Activated gamma-delta T cell treated with Interleukin-2 at 50 U/mL for 16 hours (primary cell): ENCODE measurements at regions not wholly inside any gene's neighbourhood (a gene's known extent, or its start where the extent isn't known, plus 50 kb on each side); places are given as distances from the start of the nearest gene placed in this dataset.

Experiments
- DNase-seq: peaks from one replicate; pipeline ENCODE4 v3.0.0-alpha.2; 2020

GRCh38 chr6:139625998-139626975, 251.8 kb upstream of the CITED2 start:
- no peak for DNase-seq

DNA sequence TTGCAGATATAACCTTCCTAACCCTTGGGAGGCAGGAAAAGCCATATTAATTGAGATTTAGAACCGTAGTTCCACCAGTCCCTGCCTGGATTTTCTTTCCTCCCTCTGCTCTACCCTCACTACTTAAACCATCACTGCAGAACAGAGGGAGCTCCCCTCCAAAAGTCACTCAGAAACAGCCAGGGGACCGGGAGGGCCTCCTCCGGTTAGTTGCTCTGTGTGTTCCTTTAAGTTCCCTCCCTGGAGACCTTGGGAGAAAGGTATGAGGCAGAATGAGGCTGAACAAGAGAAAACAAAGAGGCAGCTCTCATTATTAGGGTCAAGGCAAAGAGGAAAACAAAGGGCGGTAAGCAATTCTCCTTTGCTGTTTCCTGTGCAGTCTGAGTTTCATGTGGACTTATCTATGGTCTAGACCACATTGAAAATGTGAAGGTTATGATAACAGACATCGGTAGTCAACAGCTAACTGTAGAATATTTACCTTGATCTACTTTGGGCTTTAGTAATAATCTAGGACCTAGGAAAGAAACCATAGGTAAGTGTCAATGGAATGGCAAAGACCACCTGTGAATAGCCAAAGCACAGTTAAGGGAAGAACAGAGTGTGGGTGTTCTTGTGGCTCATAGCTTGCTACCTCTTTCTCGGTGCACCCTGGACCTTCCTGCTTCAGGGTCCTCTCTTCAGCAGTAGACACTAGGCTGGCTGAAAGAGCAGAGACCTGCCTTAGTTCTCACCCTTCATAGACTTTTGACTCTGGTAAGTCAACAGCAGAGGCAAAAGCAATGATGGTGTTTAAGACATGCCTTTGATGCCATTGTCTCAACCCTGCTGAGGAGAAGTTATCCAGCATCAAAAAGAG, 250.9 kb upstream of the CITED2 start:
- DNase-seq: no peak

DNA sequence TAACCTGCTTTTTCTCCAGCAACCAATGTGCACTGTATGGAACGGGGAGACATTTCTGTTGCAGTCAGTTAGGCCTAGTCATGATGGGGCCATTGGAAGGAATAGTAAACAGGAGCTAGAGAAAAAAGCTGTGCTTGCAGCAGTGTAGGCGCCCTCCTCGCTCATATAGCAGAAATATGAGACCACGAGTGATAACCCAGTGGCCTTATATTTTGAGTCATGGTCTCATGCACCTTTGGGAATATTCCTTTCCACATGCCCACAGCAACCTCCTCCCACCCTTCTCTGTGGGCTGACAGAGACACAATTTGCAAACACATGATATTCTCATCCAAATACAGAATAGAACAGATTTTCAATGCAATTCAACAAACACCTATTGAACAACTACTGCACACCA, 248.9 kb upstream of the CITED2 start:
- DNase-seq: no peak

GRCh38 chr6:139613496-139613895, 239.0 kb upstream of the CITED2 start:
- DNase-seq: no peak

DNA sequence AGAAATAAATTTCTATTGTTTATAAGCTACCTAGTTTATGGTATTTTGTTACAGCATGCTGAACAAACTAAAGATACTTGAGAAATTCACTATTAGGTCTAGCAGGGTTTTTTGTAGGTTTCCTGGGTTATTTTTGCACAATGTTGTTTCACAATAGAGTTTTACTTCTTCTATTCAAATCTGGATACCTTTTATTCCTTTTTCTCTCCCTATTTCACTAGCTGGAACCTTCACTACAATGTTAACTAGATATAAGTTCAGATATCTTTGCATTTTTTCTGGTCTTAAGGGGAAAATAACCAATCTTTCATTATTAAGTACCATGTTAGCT, 237.7 kb upstream of the CITED2 start:
- DNase-seq: no peak

- no peak for DNase-seq
These were observed 237.1 kb upstream of the CITED2 start for GRCh38 chr6:139611327-139612134.

DNA sequence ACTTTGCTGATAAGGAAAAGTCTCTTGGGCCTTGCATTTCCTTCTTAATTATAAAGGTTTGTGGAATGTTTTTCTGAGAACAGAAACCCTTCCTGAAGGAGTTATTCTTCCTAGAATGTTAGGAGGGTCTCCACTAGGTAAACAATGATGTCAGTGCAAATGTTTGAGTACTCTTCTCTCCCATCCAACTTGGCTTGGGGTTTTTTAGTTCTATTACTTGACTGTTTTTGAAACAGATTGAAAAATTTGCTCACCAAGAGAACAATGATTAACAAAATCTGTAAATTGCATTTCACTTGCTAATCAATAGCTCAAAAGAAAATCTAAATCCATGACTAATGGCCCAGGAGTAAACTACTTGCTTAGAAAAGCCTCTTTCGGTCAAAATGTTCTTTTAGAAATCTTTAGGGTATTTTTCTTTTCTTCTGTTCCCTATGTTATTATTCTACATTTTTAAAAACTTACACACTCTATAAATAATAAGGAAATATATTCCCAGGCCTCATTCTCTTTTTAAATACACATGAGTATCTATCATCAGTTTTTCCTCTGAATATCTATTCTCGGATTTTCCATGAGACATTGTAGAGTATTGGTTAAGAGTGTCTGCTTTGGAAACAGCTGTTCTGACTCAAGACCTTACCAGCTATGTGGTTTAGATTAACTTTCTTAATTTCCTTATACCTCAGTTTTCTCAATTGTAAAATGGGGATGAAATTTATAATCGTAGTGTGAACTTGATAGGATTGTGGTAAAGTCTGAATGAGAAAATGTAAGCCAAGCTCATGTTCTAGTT, 234.2 kb upstream of the CITED2 start:
- DNase-seq: no peak

GRCh38 chr6:139605350-139605749, 230.9 kb upstream of the CITED2 start:
- DNase-seq: no peak

DNA sequence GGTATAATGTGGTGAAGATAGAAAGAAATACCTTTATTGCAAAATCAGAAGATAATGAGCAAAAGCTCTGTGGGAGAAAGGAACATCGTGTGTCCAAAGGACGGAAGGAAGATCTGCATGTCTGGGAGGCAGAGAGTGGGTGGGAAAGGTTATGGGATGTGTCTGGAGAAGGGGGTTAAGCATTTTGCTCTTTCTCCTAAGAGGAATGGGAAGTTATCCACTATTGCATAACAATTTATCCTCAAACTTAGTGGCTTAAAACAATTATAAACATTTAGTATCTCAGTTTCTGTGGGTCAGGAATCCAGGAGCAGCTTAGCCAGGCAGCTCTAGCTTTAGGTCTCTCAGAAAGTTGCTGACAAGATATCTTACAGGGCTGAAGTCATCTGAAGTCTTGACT, 229.1 kb upstream of the CITED2 start:
- DNase-seq: no peak

DNA sequence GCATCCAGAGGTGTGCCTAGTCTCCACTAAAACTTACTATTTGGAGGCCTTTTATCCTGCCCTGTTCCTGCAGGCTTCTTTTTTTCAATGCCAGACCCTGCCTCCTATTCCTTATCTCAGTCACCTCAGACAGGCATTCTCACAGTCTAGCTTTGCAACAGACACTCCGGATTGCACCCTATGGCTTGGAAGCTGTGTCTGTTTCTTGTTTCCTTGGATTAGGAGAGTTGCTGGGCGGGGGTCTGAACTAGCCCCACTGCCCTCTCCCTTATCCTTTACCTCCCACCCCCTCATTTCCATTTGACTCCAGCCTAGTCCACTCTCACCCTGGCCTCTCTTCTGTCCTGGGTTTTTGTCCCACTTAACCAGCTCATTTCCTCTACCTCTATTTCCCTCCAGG, 228.1 kb upstream of the CITED2 start:
- no peak for DNase-seq

DNA sequence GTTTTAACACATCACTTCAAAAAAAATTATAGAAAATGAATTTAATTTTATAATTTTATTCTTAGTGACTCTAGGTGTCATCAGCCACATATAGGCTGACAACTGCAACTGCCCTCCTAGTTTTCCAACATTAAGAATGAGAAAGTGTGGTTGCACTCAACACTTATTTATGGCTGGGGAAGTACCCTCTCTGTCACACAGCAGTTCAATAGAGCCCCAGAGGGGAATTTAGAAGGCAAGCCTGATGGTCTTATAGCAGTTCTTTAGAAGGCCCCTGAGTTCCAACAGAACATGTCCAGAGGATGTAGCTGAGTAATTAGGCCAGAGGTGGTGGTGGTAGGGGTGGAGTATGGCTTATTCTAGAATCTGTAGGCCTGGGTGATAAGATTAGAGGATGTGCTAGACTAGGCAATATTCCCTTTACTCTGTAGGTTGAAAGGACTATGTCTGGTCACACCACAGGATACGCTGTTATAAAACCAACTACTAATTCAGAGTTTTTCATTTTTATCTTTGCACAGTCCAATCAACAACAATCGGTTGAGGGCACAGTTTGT, 226.5 kb upstream of the CITED2 start:
- DNase-seq: no peak

DNA sequence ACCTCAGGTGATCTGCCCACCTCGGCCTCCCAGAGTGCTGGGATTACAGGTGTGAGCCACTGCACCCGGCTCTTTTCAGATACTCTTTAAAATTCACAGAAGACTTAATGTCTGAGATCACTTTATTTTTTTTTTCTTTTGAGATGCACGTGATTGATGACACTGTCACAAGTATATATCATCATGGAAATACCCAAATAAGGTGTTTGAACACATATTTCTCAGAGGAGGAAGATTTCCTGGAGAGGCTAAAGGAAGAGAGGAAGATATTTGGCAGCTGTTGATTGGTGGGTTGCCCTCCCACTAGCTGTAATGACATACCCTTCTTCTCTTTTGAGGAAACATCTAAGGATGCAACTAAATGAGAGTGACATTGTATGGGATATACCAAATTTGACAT, 225.9 kb upstream of the CITED2 start:
- no peak for DNase-seq

- no peak for DNase-seq
These were observed 223.6 kb upstream of the CITED2 start for GRCh38 chr6:139597771-139598755.

- DNase-seq: no peak
These were observed 222.8 kb upstream of the CITED2 start for GRCh38 chr6:139597087-139597763.

DNA sequence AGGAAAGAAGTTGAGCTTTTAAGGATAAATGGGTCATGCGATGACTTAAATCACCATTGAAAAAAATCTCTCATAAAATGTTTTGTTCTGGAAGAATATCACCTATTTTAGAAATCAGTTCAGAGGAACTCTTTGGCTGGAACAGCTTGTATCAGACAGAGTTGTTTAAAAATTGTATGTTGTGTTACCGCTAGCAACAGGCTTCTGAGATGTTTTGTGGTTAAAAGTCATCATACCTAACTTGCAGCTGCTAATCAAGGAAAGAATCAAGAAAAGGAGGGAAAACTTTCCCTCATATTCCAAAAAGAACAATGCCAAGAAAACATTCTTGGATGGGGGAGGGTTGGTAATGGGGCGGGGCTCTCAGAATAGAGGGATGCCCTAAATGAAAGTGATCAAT, 220.7 kb upstream of the CITED2 start:
- no peak for DNase-seq

DNA sequence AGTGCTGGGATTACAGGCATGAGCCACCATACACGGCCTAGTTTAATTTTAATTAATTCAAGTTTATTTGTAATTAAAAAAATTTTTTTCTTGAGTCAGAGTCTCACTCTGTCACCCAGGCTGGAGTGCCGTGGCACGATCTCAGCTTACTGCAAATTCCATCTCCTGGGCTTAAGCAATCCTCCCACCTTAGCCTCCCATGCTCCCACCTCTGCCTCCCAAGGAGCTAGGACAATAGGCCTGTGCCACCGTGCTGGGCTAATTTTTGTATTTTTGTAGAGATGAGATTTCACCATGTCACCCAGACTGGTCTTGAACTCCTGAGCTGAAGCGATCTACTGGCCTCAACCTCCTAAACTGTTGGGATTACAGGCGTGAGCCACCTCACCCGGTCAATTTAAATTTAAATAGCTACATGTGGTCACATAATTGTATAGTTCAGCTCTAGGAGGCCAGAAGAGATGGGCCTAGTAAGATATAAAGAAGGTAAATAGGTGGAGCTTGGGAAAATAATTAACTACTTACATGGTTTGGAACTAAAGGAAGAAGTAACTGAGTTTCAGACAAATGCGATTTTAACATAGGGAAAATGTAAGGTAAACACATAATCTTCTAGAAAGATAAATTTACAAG, 220.0 kb upstream of the CITED2 start:
- DNase-seq: no peak

GRCh38 chr6:139593081-139593480, 218.6 kb upstream of the CITED2 start:
- no peak for DNase-seq

- DNase-seq: no peak
These were observed 217.6 kb upstream of the CITED2 start for GRCh38 chr6:139592011-139592410.

- no peak for DNase-seq
These were observed 216.8 kb upstream of the CITED2 start for GRCh38 chr6:139591075-139591865.
